ENCODE measurements at regions not wholly inside any gene's neighbourhood (a gene's known extent, or its start where the extent isn't known, plus 50 kb on each side); places are given as distances from the start of the nearest gene placed in this dataset.
A peak's percentile ranks its signal among the peaks of the same experiment; 100 is the strongest.

- DNase-seq (ENCODE audit: low read depth), result no peak
Measured at GRCh38 chr6:88349511-88349910, 183.4 kb upstream of the CNR1 start.

GRCh38 chr6:88342336-88342735, 176.2 kb upstream of the CNR1 start:
- no peak for DNase-seq (ENCODE audit: low read depth)

GRCh38 chr6:88339761-88340160, 173.6 kb upstream of the CNR1 start:
- DNase-seq (ENCODE audit: low read depth), result no peak

GRCh38 chr6:88321306-88321705, 155.2 kb upstream of the CNR1 start:
- no peak for DNase-seq (ENCODE audit: low read depth)

GRCh38 chr6:88311561-88311960, 145.4 kb upstream of the CNR1 start:
- DNase-seq (ENCODE audit: low read depth), result no peak

- DNase-seq (ENCODE audit: low read depth), result no peak
Measured at GRCh38 chr6:88304520-88304919, 138.4 kb upstream of the CNR1 start.

GRCh38 chr6:88302769-88303225, 136.7 kb upstream of the CNR1 start:
- peak; percentile 10 for DNase-seq (ENCODE audit: low read depth)

- DNase-seq (ENCODE audit: low read depth), result no peak
Measured at GRCh38 chr6:88301888-88302768, 136.0 kb upstream of the CNR1 start.

GRCh38 chr6:88301256-88301655, 135.1 kb upstream of the CNR1 start:
- DNase-seq (ENCODE audit: low read depth), result no peak

GRCh38 chr6:88298066-88298845, 132.1 kb upstream of the CNR1 start:
- no peak for DNase-seq (ENCODE audit: low read depth)

GRCh38 chr6:88296694-88297093, 130.5 kb upstream of the CNR1 start:
- DNase-seq (ENCODE audit: low read depth), result no peak

GRCh38 chr6:88295663-88296062, 129.5 kb upstream of the CNR1 start:
- DNase-seq (ENCODE audit: low read depth), result no peak

GRCh38 chr6:88294702-88295101, 128.6 kb upstream of the CNR1 start:
- no peak for DNase-seq (ENCODE audit: low read depth)

- no peak for DNase-seq (ENCODE audit: low read depth)
Measured at GRCh38 chr6:88290411-88290810, 124.3 kb upstream of the CNR1 start.

- no peak for DNase-seq (ENCODE audit: low read depth)
Measured at GRCh38 chr6:88287696-88288095, 121.5 kb upstream of the CNR1 start.

GRCh38 chr6:88276331-88276730, 110.2 kb upstream of the CNR1 start:
- DNase-seq (ENCODE audit: low read depth), result no peak

GRCh38 chr6:88268508-88268907, 102.4 kb upstream of the CNR1 start:
- no peak for DNase-seq (ENCODE audit: low read depth)

- DNase-seq (ENCODE audit: low read depth), result no peak
Measured at GRCh38 chr6:88266126-88266525, 100.0 kb upstream of the CNR1 start.

- no peak for DNase-seq (ENCODE audit: low read depth)
Measured at GRCh38 chr6:88263591-88263990, 97.4 kb upstream of the CNR1 start.

GRCh38 chr6:88262332-88262731, 96.2 kb upstream of the CNR1 start:
- DNase-seq (ENCODE audit: low read depth), result no peak

GRCh38 chr6:88251301-88251700, 85.2 kb upstream of the CNR1 start:
- no peak for DNase-seq (ENCODE audit: low read depth)

GRCh38 chr6:88248709-88249321, 82.7 kb upstream of the CNR1 start:
- no peak for DNase-seq (ENCODE audit: low read depth)

GRCh38 chr6:88246654-88247053, 80.5 kb upstream of the CNR1 start:
- DNase-seq (ENCODE audit: low read depth), result no peak

Data from non-pigmented ciliary epithelial cell (primary cell).